GM21390 (cell line): ENCODE measurements at regions not wholly inside any gene's neighbourhood (a gene's known extent, or its start where the extent isn't known, plus 50 kb on each side); places are given as distances from the start of the nearest gene placed in this dataset.

Source experiments
- ATAC-seq: cut with Tn5 transposase; IDR thresholded peaks from one replicate; pipeline ENCODE4 v1.9.1; 2021; ENCODE audit not compliant: unreplicated experiment

DNA sequence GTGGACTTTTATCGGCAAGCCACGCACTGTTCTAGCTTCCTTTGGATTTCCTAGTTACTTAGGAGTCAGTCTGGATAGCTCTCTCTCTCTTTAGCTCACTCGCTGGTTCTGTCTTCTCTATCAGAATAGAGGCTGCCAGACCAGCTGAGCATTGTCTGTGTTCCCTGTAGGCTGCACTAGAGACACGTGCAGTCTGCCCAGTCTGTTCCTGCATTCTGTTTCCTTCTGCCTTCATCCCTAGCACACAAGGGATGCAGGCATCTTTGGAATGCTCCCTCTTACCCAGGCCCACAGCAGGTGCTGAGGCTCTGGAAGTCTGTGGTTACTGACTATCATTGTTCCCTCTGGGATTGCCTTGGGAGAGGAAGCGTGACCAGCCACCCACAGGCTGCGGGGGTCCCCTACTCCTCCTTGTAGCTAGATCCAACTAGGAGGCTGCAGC lies 322.8 kb downstream of the ZNF621 start:
- ATAC-seq: no peak

DNA sequence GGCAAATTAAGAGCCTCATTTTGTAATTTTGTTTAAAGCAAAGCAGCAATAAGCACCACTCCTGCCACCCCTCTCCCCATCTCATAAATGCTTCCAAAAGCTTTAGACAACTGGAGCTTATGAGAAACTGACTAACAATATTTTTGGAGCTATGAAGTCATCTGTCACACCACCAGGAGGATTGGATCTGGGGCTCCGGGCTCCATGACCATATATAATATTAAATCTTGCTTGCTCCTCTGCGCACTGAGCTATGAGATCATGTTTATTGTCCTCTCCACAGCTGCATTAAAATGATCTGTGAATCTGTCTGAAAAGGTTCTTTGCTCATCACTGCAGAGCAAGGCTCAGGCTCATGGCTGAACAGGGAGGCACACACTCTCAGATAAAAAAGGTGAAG lies 323.7 kb downstream of the ZNF621 start:
- ATAC-seq: no peak

DNA sequence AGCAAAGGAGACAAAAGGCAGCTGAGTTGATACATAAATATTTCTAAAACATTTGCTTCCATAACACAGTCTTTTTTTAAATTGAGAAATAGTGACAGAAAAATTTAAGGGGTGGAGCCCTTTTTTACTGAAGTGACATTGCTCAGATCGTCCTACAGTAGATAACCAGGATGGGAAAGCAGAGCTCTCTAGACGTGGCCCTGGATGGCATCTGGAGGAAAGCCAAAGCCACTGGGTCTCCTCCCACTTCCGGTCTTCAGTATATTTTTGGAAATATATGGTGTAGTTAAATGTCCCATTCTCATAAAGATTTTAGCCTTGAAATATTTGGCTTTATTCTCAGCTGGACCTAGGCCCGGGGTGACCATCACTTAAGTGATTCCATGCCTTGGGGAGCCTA lies 326.1 kb downstream of the ZNF621 start:
- ATAC-seq: no peak

DNA sequence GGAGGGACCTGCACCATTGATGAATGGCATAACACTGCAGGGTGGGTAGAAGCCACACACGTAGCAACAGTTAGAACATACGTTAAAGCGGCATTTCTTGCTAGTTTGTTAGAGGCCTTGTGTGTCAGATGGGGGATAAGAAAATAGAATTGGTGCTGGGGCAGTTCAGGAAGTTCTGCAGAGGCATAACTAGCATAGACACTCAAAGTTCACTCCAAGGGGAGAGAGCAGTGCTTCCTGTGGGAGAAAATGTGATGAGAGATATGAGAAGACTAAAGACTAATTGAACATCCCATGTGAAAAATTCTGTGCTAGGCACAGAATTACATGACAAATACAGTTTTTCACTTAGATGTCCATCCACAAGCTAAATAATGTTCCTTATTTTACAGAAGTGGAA lies 327.1 kb downstream of the ZNF621 start:
- ATAC-seq: no peak

DNA sequence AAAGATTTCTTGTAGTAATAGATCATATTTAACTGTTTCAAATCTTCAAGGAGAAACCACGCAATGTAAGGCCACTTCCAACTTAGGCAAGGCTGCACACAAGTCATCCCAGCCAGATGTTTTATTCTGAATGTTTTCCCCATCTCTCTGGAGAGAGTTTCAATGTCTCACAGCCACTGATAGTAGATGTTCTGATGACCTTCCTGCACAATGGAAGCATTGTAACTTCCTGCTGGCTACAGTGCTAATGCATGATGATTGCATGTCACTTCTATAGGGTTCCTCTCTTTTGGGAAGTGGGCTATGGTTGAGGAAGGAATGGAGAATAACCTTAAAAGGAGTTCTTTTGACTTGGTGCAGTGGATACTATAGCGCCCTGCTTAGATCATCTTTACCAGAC lies 328.0 kb downstream of the ZNF621 start:
- no peak for ATAC-seq

DNA sequence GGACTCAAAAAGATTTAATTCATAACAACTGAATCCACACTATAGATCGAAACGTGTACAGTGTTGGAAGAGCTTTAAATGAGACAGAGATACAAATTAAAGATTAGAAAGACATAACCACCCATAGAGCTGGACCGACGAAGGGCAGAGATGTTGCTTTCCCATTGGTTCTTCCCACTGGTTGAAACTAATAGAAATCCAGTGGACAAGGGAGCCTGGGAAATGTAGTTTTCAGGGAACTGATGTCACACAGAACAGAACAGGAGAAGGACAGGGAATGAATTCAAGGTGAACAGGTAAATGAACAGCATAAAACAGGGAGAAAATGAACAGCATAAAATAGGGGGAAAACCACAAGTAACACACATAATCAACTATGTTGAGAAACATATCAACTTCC lies 328.7 kb downstream of the ZNF621 start:
- ATAC-seq: no peak

DNA sequence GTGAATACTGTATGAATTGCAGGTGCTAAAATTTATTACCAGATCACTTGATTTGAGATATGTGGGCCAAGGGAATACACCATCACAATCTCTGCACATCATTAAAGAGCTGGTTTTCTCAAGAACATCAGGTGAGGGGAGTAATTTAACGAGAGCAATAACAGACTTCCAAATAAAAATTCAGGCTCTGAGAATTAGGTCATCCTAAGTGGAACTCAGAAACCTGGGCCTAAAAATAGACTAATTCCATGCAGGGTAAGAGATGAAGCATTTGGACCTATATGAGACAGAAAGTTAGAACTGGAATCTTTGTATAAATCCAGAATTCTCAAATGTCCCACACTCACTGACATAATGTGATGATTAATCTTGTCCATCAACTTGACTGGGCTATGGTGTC lies 331.1 kb downstream of the ZNF621 start:
- ATAC-seq: no peak

DNA sequence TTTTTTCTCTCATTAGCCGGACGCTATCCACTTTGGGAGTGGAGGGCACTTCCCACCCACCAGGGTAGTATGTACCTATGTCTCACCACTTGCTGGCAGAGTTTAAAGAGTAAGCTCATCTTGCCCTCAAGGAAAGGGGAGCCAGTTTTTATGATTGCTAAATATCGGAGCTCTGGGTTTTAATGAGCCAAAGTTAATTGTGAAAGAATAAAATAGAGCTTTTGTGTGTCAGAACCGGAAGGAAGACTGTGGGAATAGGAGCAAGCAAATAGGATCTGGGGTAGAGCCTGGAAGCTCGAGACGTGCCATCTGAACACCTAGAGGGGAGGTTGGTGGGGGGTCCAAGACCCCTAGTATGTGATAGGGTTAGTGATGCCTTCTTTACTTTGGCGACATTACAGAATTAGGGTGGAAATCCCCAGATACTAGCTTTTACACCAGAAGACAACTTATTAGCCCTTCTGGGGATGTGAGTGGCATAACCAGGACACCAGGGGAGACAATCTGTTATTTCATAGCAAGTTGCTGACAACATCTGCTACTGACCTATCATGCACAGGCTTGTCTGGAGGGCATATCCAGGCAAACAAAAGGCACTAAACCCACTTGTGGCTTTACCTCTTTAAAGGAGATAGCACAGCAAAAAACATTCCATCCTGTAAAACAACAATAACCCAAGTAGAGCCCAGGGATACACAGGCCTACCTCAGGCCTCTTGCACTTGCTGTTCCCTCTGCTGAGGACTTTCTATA lies 333.8 kb downstream of the ZNF621 start:
- ATAC-seq: no peak

DNA sequence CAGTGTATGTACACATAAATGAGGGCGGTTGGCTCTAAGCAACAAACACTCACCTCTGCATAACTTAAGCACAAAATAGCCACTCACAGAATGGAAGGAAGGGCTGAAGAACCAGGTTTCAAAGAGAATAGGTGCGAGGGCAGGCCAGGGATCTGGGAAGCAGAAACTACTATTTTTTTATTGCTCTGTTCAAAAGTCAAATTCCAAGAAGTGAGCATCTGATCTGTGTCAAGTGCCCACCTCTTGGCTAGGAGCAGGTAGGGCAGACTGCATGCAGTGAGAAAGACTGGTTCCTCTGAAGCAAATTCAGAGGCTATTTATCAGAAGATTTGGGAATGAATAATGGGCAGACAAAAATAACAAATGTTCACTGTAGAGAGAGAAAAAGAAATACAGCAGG lies 336.4 kb upstream of the CTNNB1 start:
- no peak for ATAC-seq

DNA sequence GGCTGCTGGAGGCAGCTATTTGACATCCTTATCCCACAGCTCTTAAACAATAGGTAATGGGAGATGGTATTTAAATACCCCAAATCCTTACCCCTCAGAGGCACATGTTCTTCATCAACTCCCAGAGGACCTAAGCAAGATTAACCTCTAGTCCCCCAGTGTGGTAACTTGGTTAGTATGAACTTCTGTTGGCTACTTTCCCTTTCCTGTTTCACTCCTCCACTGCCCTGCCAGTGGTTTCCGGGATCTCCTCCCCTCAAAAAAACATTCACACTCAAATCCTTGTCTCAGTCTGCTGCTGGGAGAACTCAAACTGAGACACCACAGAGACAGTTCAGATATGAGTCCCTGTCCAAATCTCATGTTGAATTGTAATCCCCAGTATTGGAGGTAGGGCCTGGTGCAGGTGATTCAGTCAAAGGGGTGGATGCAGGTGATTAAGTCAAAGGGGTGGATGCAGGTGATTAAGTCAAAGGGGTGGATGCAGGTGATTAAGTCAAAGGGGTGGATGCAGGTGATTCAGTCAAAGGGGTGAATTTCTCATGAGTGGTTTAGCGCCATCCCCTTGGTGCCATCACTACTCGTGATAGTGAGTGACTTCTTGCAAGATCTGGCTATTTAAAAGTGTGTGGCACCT lies 335.0 kb upstream of the CTNNB1 start:
- ATAC-seq: no peak

DNA sequence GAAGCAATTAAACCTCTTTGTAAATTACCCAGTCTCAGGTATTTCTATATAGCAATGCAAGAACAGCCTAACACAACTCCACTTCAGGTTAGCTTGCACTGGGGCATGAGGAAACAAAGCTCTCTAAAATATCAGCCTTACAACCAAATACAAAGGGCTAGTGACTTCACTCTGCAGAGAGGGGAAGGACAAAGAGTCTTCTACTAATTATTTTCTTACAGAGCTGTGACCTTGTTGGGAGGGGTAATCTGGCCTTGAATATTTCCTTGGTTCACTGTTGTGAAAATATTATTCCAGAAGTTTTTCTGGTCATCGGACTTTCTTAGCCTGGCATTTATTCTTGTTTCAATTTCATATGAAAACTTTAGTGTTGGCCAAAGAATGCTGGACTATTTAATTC lies 334.4 kb upstream of the CTNNB1 start:
- no peak for ATAC-seq

DNA sequence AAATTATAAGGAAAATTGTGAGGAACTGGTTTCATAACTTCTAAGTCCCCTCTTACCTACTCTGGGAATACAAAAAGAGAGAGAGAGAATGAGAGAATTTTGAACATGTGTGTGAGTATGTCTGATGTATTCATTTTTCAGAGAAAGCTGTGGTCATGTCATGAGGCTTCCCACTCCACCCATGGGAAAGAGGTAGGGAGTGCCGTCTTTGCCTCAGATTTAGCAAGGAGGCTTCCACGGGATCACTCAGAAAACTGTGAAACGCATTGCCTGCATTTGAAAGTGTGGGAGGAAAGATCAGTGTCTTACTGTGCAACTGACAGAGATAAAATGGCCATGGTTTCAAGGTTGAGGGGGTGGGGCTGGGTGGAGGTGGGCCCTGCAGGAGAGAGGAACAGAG lies 331.5 kb upstream of the CTNNB1 start:
- no peak for ATAC-seq

DNA sequence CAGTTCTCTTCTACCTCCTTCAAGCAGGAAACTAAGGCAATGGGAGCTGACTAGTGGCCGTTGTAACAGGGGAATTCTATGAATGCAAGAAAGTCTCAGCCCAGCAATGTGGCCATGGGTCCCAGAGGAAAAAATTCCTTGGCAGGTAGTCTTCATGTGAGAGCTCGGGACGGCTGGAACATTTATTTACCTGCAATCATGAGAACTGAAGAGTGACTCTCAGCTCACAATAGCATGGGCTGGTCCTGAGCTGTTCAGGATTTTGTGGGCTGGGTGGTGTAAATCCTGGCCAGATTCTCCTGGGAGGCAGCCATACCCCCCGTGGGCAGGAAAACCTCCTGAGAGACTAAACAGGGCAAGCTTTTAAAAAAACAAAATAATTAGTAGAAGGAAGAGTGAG lies 330.3 kb upstream of the CTNNB1 start:
- ATAC-seq: no peak

DNA sequence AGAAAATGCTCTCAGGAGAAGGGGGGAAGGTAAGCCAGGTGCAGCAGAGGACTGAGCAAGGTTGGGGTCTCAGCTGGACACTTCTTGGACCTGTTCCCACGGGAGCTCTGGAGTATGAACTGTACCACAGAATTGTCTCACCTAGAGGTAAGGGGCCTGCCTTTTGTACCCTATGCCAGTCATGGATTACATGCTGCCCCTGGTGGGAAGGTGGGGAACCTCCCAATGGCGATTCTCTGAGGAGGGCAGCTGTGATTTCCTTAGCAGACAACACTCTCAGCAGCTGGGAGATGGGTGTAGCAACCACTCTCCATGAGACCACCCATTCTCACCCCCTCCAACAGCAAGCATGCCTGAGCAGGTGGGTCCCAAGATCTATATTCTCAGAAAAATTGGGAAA lies 329.4 kb upstream of the CTNNB1 start:
- no peak for ATAC-seq

DNA sequence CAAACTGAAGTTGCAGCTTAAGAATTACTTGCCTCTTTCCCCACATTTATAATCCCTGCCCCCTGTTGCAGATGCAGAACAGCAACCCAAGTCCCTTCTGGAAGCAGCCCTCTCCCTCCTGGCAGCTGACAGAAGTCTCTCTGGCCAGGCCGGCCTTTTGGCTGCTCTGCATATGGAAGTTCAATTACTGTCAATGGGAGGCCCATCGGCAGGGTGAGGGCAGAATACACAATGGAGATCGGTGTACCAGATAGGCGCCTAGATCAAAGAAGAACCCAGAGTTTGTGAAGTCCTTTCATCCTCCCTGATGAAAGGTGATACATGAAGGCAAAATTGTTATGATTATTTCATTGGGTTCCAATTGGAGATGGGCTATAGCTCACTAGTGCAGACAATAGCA lies 327.9 kb upstream of the CTNNB1 start:
- no peak for ATAC-seq

DNA sequence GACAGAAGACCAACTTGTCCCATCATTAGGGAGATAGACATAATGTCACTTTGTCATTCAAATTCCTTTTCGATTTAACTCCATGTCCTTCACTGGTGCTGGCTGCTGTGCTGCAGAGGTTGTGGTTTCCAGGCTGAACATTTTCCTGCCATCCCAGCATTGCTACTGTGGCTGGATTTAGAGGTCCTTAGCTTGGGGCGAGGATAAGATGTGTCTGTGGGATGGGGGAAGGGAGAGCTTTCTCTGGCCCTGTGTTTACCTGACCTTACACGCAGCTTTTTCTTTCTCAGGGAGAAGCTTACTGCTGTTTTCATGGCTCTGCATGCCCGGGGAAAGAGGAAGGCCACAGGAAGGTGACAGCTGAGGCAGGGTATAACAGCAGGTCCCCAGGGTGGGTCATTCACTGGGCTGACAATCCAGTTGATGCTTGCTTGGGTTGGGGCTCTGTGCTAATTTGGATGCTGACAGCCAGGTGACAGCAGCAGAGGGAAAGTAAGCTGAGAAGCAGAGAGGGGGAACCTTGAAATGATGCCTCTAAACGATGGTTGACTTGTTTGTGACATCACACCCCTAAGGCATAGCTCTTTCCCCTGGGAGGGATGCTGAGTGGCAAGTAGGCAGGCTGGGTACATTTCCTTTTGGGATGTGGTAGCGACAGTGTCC lies 326.9 kb upstream of the CTNNB1 start:
- no peak for ATAC-seq

DNA sequence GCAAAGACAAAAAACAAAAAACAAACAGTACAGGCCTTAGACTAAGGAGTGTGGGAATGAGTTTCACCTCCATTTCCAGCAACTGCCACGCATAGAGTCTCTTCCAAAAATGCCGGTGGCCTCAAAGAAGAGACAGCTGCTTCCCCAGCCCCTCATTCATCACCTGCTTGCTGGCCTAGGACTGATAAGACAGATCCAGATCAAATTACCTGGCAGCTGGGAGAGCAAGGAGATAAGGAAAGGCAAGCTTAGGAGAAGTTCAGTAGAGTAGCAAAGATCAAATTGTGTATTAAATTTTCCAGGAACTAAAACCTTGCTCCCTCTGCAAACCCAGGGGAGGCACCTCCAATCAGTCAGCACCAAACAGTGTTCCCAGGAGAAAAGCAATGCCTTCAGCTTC lies 325.8 kb upstream of the CTNNB1 start:
- no peak for ATAC-seq

DNA sequence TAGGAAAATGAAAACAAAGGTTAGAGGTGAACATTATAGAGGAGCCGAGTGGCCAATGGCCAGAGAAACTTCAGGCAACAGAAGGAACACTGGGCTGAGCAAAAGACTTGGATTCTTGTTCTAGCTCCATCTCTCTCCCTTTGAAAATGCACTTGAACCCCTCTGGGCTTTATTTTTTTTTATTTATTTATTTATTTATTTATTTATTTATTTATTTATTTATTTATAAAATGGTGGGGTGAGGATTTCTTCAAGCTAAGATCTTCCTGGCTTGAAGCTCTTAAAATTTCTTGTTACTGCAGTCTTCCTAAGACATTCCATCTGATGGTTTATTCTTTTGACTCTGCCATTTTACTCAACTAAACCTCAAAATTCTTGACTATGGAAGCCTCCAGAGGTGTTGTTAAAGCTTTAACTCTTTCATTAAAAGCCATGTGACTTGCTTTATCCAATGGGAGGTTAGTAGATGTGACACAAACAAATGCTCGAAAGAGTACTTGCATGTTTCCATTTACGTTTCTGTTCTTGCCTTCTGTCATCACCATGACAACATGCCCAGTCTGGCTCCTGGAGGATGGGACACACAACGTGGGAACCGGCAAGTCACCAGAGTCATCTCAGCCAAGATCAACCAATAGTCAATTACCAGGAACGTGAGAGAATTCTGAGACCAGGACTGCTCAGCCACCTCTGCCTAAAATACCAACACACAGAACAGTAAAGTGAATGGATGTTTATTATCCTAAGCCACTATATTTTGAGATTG lies 325.2 kb upstream of the CTNNB1 start:
- no peak for ATAC-seq

DNA sequence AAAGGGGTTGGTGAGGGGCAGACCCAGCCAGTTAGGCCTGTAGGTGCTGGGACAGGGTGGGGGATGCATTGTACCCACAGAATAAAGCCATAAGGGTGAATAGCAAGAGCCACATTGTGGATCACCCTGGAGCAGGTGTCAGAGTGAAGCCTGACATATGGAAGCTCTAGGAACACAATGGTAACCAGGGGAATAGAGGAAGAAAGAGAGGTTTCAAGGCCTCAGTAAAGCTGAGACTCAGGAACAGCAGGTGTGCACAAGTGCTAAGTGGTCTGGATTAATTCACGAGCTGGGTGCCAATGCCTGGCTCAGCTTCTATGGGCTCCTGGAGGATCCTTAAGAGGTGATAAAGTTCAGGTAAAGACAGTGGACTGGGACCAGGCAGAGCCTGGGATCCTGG lies 323.7 kb upstream of the CTNNB1 start:
- ATAC-seq: no peak

DNA sequence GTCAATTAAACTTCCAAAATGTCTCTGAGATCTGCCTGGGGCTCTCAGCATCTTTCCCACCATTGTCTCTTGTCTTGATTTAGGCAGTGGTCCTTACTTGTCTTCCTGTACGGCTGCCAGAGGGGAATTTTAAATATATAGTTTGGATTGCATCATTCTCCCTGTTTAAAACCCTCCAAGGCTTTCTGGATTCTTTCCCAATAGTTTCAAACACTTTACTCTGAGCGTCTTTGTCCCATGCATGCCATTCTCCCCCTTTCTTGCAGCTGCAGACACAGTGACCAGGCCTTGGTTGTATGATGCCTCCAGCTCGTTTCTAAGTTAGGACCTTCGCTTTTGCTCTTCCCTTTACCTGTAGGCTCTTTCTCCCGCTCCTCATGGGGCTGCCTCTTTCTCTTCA lies 323.3 kb upstream of the CTNNB1 start:
- no peak for ATAC-seq

DNA sequence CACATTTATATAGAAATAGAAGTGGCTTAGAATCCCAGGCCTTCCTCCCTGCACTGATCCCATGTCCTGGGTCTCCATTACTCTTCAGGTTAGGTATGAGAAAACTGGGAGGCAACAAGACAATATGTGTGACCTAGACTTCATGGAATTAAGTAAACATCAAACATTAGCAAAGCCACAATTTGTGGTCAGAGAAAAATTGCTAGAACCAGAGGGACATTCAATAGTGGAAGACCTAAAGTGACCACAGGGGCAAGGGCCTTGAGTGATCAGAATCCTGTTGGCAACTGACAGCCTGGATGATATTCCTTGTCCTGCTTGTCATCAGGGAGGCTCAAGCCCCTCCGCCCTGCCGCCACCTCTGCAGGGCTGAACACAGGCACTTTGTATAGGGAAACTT lies 322.8 kb upstream of the CTNNB1 start:
- no peak for ATAC-seq
